ENCODE measurements at regions not wholly inside any gene's neighbourhood (a gene's known extent, or its start where the extent isn't known, plus 50 kb on each side); places are given as distances from the start of the nearest gene placed in this dataset.

DNA sequence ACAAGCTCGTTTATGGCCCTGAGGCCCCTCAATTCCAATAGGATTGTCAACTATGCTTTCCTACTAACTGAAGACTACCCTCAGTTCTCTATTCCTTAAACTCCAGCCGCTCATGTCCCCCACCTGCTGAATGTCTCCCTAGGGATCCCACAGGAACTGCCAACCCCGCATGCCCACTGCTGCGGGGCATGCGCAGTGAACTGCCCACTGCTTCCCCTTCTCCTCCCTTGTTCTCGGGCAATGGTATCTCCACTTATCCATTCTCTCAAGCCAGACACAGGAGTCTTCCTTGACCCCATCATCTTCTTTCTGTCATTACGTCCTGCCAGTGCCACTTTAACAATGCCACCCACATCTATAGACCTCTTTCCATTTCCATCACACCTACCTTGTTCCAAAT, 90.0 kb downstream of the FGF18 start:
- no peak for DNase-seq

DNA sequence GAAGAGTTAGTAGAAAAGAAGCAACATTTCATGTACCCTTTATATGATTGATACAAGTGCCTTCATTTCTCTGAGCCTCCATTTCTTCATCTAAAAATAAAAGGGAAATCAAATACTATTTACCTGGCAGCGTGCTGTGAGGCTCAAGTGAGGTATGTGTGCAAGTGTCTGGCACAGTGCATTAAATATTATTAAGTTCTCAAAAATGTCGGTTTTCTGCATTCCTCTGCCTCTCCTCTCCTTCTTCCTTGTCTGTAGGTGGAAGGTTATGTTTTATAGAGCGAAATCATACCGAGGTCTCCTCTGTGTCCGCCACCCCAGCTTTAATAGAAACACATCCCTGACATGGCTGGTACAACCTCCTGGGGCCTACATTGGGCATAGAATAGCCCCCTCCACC, 93.0 kb downstream of the FGF18 start:
- no peak for DNase-seq

DNA sequence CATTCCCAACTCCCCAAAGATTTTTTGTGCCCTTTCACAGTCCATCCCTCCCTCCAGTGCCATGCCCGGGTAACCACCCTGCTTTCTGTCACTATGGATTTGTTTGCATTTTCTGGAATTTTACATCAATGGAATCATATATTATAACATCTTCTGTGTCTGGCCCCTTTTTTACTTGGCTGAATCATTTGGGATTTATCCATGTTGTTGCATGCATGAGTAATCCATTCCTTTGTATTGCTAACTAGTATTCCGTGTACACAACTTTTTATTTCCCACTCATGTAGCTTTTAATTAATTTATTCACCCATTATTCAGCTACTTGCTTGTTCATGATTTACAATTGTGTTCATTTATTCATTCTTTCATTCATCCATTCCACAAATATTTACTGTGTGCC, 94.1 kb downstream of the FGF18 start:
- no peak for DNase-seq

DNA sequence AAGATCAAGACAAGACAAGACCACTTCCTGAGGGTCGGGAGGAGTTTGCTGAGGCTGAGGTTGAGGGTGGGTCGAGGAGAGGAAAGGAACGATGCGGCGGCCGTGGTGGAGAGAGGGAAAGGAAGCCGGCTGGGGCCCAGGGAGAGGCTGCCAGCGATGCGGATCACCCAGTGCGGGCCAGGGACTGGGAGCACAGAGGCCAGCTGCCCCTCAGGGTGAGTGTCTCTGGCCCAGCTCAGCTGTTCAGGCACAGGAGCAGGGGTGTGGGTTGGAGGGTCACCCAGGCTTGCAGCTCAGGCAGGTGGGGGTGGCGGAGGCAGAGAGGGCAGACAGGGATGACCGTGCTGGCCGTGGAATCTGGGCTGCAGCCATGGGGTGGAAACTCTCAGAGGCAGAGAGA, 99.5 kb downstream of the FGF18 start:
- DNase-seq, result no peak

DNA sequence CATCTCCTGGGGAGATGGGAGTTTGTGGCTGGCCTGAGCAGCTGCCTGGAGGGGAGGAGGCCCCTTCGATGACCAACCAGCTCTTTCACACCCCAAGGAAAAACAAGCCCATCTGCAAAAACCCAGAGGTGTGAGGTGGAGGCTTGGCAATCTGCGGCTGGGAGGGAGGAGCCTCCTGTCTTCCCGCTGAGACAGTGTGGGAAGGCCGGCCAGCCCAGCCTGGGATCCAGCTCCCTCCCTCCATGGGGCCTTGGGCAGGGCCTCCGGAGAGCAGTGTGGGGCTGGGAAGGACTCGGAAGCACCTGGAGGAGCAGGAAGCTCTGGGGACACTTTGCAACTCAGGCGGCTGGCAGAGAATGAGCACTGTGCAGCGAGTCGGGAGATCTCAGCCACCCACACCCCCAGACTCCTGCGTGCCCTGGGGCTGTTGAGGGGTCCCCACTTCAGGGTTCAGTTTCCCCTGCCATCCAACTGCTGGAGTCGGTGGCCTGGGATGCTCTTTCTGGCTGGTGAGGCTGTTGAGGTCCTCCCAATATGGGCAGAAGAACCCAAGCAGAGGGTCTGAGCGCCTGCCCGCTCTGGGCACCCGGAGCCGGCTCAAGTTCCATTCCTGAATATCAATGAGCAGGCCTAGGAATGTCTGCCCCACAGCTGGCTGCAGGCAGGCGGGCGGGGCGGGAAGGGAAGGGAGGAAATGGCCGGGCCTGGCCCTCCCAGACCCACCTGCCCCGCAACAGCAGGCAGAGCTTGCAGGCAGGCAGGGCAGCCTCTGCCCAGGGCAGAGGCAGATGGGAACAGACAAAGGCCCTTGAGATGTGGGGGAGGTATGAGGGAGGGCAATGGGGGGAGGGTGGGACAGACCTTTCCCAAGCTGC, 101.1 kb downstream of the FGF18 start:
- no peak for DNase-seq

DNA sequence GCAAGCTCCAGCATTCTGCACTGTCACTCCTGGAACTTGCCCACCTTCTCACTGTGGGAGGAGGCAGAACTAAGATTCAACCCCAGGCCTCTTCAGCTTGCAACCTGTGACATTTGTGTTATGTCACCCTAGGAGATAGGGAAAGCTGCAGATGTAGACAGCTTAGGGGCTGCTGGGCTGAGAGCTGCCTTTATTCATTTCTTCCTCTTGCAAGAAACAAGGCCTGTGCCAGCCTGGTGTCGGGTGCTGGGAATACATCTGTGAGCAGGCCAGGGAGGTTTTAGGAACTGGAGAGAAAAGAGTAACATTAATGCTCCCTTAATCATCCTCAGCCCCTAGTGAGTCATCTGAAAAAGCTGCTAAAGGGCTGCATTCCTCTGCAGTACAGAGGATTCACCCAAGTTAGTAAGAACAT, 101.8 kb downstream of the FGF18 start:
- DNase-seq, result no peak

DNA sequence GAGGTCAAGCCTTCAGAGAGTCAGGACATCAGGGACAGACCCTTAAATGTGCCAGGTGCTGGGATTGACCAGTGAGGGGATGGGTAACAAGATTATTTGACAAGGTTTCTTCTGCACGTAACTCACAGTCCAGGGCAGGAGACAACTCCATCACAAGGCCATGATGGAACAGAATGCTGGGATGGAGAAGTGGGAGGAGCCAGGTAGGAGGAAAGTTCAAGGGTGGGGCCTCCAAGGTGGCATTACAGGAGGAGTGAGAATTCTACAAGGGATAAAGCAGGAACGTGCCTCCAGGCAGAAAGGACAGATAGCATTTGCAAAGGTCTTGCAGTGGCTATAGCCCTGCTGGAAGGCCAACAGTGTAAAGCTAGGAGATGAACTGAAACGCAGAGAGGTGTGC, 102.2 kb downstream of the FGF18 start:
- DNase-seq, result no peak

DNA sequence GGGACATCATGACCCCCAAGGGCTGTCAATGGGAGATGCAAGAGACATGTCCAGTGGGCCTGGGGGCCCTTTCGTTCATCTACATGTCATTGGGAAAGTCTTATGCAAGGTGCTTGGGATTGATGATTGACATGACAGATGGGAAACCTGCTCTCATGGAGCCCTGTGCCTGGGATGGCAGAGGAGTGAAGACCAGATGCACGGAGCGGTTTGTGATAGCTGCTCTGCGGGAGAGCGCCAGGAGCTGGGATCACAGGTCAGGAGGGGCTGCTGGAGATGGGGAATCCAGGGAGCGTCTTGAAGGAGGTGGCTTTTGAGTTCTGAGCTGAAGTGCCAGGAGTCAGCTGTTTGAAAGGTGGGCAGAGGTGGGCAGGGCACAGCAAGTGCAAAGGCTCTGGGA, 104.3 kb downstream of the FGF18 start:
- no peak for DNase-seq

DNA sequence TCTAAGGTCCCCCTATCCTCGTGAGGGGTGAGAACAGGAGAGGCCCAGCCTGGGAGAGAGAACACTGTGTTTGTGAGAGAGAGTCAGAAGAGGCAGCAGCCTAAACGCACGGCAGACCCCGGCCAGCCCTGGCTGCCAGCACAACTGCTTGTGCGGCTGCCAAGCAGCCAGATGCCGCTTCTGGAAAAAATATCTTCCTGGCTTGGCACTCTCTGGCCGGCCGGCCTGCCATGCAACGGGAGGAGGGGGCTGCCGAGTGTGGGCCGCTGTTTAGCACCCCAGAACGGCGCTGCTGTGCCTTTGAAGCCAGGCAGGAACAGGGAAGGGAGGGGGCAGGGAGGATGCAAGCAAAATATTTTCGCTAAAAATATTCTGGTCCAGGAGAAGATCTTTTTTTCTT, 105.0 kb downstream of the FGF18 start:
- peak; percentile 5 for DNase-seq

DNA sequence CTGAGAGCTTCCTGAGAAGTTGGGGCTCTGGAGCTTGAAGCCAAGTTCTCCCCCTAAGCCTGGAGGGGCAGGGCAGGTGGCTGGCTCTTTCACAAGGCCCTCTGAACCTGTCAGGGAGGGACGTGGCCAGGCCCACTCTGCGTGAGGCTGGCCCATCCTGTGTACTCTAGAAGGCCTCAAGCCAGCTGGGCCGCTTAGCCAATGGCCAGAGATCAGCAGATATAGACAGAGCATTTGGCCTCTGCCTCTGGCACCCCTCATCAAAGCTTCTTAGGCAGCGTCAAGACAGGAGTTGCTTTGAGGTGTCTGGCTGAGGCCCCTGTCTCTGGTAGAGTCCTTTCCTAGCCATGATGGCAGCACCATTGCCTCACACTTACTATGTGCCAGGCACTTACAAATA, 105.6 kb downstream of the FGF18 start:
- no peak for DNase-seq

DNA sequence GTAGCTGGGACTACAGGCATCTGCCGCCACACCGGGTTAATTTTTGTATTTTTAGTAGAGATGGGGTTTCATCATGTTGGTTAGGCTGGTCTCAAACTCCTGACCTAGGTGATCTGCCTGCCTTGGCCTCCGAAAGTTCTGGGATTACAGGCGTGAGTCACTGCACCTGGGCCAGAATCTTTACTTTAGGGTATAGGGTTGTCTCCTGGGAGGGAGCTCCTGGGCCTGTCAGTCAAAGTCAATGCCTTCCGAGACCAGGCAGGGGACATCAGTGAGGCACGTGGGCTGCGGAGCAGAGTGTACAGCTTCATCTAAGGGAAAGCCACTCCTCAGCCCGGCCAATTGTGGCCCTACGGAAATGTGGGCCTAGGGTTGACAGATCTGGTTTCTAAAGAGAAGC, 108.6 kb downstream of the FGF18 start:
- no peak for DNase-seq

DNA sequence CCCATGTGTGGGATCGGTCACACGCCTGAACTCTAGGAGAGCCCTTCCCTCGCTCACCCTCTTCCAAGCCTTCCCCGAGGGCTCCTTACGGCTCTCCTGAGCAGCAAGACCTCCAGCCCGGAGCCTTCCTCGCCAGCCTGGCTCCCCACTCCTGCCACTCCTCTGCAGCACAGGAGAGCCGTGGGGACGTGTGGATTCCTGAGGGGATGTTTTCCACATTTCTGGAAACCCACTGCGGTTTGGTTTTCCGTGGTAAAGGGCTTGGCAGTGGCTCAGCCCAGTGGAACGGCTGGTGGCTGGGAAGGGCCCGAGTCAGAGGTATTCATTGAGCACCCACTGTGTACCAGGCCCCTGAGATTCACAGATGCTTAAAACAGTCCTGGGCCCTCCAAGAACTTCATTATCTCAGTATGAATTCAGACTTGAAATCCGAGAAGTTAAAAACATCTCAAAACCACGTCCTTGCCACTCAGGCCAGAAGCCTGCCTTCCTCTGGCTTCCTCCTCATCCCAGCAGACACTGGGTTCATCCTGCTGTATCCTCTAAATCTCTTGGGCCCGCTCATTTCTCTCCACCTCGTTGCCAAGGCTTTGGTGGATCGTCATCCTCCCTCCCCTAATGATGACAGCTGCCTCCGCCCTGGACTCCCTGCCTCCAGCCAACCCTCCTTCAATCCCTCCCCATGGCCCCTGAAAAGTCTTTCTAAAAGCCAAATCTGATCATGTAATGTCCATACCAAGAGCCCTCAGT, 109.6 kb downstream of the FGF18 start:
- DNase-seq, result no peak

DNA sequence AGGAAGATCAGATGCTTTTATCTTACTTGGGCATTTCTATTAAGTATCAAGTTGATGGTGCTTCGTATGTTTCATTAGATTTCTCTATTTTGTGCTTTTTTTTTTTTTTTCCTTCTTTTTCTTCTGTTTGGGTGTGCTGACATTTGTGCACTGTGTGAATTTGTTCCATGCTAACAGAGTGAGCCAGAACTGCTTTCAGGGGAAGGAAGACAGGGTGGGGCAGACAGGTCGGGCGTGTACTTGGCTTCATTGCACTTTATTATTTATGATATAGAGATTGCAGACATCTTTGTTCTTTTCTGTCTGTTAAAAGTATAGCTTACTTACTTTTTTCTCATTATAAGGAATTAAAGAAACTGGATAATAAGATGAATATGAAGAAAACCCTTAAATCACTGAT, 112.2 kb downstream of the FGF18 start:
- no peak for DNase-seq

DNA sequence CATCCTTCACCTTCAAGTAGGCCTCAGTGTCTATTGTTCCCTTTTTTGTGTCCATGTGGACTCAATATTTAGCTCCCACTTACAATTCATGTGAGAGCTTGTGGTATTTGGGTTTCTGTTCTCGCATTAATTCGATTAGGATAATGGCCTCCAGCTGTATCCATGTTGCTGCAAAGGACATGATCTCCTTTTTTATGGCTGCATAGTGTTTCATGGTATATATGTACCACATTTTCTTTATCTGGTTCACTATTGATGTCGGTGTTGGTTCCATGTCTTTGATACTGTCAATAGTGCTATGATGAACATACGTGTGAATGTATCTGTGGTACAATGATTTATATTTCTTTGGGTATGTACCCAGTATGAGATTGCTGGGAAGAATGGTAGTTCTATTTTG, 113.7 kb downstream of the FGF18 start:
- DNase-seq, result no peak

DNA sequence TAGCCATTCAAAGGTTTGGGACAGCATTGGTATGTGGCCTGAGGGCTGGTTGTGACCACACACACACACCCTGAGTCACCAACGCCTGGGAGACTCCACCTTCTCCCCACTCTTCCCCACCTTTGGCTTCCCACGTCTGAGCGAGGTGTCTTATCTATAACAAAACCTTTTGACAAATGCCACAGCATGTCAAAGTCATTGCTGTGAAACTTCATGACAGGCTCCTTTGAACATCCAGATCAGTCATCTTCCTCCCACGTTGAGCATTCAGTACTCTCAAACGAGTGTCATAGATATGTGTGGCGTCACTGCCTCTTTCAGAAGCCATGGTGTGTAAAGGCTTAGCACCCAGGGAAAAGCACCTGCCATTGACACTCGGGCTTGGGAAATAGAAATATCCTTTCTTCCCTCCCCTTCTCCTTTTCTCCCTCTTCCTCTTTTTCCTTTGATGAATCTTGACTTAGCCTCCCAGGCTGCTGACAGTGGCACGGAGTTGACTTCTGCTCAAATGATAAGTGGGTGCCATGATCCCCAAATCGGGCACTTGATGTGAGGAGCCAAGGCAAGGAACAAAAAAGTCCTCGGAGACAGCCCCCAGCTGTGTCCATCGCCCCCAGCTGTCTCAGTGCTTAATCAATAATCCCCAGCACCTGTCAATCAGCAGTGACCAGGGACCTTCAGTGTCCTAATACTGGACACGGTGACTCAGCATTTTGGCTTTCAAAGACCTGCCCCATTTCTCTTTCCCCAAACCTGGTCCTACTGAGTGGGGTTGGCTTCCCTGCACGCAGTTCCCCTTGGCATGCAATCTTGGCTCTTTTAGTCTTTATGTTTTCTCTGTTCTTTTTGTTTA, 114.8 kb downstream of the FGF18 start:
- no peak for DNase-seq

DNA sequence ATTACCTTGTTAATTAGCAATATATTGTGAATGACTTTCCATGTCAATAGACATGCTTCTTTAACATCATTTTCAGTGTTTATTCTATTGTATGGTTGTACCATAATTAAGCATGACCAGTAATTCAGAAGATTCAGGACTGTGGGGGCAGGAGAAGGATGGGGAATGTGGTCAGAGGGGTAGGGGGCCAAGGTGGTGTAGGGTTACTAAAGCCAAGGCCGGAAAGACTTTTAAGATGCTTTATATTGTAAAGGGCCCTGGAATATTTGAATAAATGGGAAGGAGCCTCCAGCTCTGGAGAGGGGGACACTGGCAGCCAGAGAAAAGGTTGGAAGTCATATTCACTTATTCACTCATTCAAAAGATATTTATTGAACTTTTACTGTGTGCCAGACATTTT, 115.7 kb downstream of the FGF18 start:
- DNase-seq, result no peak

DNA sequence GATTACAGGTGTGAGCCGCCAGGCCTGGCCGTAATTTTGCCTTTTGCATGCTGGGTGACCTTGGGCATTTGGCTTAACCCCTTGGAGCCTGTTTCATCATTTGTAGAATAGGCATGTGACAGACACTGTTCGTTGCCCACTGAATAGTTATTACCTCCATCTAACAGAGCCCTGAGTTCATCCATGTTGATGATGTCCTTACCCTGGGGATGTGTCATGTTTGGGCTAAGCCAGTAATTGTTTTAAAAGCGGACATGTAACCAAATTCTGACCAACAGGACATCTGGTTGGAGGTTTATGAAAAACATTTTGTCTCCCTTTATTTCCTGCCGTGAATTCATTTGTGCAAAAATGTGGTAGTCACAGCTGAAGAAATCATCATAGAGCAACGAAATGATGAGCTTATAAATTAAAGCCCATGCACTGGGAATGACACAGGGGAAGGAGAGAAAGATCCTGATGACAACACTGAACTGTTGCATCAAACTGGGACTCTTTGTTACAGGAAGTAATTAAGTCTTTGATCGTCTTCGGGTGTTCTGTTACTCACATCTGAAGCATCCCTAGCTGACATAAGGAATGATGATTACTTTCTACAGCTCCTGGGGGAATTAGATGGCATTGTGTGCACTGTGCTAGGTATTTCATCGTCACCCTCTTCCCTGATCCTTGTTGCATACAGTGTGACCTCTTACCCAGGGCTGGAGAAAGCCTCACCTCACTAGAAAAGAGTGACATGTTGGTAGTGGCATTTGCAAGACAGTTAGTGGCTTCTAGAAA, 117.8 kb downstream of the FGF18 start:
- DNase-seq, result no peak

DNA sequence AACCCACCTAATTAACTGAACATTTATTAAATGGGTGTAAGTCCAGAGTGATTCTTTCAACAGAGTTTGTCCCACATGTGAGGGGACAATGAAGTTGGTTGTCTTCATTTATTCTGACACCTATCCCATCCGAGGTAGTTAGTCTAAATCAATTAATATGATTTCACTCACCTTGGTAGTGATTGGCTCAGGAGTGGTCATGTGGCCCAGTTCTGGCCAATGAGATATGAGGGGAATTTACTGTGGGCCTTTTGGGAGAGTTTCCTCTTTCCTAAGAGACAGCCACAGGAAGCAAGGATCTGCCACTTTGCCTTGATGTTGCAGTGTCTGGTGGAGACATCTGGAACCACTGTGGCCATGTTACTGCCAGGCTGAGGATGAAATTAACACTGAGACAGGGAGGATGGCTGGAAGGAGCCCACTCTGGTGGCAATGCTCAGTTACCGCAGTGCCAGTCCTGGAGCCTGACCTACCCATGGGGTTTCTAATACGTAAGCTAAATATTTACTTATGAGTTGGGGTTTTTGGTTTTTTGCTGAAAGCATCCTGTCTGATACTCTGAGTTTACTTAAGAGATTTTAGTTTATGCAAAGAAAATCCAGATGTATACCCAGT, 118.6 kb downstream of the FGF18 start:
- DNase-seq, result no peak

DNA sequence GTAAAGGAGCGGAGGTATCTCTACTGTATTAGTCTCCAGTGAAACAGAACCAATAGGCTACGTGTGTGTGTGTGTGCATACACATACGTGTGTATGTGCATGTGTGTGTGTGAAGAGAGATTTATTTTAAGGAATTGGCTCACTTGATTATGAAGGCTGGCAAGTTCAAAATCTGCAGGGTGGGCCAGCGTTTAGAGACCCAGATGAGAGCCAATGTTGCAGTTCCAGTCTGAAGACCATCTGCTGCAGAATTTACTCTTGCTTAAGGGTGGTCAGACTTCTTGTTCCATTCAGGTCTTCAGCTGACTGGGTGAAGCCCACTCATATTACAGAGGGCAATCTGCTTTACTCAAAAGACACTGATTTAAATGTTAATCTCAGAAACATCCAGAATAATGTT, 119.2 kb downstream of the FGF18 start:
- no peak for DNase-seq

DNA sequence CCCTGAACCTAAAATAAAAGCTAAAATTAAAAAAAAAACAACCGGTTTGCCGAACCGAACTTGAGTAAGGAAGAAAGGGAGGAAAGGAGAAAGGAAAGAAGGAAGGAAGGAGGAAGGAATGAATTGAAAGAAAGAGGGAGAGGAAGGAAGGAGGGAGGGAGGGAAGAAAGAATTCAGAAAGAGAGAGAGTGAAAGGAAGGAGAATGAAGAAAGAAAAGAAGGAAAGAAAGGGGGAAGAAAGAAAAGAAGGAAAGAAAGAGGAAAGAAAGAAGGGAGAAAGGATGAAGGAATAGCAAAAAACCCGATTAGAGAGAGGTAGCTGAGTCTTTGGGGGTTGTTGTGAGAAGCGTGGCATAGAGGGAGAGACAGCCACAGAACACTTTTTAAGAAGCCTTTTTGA, 121.4 kb downstream of the FGF18 start:
- DNase-seq, result no peak

DNA sequence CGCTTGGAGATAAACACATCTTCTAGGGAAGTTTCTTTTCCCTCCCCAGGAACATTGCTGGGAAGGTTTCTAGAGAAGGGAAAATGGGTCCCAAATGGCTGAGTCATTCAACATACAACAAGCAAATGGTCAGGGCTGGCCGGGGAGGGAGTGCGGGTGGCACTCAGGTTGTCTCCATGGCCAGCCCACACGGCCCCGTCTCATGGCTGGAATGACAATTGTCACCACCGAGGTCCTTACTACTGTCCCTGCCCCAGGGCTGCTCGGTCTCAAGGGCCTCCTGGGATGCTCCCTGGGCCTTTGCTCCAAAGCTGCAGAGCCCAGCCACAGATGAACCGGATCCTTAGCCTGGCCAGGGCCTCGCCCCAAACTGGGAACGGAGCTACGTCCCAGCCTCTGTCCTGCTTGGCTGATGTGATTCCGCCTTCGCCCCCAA, 121.9 kb downstream of the FGF18 start:
- no peak for DNase-seq

DNA sequence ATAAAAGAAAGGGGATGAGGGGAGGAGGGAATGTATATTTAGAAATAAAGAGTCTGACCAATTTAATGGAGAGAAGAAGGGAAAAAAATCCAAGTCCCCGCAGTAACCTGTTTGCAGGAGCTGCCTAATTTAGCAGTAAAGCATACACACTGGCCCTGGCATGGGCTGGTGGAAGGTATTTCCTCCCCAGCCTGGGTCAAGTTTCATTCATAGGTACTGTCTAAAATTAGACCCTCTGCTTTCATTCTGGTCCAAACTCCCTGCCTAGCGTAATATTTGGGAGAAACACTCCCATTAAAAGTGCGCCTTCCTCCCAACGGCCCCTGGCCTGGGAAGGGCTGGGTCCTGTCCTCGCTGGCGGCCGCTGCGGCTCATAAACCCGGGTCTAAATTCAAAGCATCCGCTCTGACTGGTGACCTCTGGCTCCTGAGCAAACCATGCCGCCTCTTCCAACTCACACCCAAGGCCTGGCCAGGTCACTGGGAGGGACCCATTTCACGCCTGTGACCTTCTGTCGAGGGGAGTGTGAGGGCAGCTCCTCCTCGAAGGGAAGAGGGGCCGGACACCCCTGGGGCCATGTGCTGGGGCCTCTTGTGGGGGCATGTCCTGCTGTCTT, 123.2 kb downstream of the FGF18 start:
- no peak for DNase-seq
